ENCODE measurements at regions not wholly inside any gene's neighbourhood (a gene's known extent, or its start where the extent isn't known, plus 50 kb on each side); places are given as distances from the start of the nearest gene placed in this dataset.

DNA sequence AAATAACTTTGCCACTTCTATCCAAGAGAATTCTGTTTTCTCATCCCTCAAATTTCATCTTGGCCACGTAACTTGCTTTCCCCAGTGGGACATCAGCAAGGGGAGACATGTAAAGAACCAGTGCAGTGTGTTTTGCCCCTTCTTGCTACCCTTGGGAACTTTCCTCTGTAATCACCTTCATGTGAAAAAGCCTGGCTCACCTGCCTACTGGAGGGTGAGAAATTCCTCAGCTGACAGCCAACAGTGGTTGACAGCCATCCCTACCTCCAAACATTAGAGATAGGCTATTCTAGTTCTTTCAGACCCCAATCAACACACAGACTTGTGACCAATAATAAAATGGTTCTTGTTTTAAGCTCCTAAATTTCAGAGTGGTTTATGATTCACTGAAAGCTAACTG lies 333.9 kb upstream of the TBC1D5 start:
- no peak for DNase-seq

DNA sequence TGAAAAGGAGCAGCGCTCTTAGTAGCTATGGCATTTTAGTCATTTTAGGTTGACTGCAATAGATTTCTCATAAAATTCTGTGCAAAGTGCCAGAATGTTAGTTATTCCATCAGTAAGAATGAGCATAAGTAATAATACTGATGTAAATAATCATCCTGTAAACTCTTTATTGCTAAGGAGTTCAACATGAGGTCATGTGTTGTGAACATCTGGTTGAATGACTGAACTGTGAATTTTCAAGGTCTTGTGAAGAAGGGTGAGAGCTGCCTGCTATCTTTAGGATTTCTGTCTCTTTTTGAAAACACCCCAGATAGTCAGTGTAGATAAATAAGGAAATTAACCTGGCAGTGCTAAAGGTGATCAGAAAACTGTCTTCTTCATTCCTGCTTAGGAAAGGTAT lies 333.4 kb upstream of the TBC1D5 start:
- no peak for DNase-seq

DNA sequence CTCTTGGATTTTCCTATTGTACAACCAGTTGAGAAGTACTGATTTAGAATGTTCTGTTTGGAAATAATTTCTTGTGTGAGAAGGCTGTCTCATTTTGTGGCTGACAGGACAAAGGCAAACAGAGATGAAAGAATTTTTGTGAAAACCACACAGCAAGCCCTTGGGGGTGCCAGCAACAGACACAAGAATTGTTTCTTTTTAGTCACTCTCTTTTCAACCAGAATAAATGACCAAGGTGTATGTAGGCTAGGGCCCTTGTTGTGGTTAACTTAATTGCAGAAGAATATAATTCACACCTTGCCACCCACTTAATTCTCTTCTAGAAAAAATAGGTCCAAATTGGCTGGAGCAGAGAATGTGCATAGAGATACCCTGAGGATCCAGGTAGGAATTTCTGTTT lies 329.4 kb upstream of the TBC1D5 start:
- DNase-seq, result no peak

DNA sequence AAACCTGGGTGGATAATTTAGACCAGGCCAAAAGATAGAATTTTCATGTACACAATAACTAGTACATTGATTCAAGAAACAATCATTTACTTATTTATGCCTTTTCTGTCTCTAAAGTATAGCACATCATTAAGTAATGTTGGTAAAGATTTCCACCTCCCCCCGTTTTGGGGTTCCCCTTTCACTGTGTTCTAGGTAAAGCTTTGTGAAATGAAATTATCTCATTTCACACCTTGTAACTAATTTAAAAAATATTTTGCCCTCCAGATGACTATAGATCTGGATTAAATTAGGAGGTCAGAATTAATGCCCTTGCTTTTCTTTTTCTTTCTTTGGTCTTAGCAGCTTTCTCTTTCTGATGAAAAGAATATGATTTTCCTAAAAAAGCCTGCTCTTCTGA lies 328.5 kb upstream of the TBC1D5 start:
- no peak for DNase-seq

DNA sequence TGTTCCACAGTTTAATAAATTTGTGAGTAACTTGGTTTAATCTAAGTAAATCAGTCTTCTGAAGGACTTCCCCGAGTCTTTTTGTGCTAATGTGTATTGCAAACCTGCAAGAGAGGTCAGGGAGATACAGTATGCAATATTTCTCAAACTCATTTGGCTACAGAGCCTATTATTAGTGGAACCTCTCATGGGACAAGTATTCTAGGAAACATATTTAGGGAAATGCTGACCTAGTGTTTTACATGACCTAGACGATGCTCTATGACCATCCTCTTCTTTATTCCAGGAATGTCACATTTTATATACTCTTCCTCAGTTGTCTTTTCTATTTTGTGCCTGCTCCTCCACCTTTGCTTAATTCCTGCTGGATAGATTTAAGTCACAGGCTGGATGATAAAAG lies 327.8 kb upstream of the TBC1D5 start:
- no peak for DNase-seq

DNA sequence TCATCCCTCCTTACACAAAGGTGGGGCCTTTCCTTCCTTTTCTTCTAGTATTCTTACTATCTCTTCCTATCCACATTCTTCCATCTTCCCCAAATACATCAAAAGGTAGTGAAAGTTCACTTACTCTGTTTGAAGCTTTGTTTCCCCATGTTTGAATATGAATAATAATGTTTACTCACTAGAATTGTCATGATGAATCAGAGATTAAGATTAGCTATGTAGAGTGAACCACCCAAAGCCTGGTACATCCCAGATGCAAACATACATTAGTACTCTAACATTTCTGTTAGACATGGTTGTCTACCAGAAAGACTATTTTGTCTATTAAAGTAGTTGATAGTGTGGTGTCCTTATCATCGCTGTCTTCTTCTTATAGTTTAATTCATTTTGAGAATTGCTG lies 327.1 kb upstream of the TBC1D5 start:
- DNase-seq, result no peak

DNA sequence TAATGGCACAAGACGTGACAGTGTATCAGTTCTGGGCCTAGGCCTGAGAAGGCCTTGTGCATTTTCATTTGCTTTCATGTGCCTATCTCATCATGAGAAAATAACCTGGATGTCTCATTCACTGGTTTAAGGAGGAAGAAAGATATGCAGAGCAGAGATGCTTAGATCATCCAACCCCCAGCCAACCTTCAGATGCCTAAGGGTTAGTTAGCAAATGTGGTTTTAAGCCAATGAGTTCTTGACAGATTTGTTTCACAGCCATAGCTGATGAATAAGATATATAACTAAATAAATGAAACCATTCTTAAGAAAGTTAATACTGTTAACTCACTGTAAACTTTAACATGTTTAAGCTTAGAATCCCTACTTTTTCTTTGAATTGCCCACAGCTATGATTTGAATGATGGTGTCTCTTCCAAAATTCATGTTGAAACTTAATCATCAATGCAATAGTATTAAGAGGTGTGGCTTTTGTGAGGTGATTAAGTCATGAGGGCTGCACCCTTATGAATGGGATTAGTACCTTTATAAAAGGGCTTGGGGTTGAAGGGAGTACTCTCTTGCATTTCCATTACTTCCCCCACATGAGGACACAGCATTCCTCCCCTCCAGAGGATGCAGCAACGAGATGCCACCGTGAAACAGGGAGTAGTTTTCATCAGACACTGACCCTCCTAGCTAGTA lies 324.6 kb upstream of the TBC1D5 start:
- DNase-seq, result no peak

DNA sequence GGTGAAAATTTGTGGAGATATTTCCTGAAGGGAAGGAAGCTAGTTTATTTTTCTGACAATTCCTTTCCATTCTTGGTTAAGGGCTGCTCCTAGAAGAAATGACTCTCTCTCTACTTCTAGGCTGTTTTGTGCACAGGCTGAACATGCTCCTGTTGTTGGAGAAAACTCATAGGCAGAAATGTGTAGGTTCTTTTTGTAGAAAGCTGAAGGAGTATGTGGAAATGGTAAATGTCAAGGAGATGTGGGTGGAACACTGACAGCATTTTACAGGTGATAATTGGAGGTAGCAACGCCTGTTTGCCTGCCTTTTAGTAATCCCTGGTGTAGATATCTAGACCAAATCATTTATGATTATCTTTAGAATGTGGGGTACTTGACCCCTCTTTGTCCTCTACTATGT lies 322.2 kb upstream of the TBC1D5 start:
- DNase-seq, result no peak

DNA sequence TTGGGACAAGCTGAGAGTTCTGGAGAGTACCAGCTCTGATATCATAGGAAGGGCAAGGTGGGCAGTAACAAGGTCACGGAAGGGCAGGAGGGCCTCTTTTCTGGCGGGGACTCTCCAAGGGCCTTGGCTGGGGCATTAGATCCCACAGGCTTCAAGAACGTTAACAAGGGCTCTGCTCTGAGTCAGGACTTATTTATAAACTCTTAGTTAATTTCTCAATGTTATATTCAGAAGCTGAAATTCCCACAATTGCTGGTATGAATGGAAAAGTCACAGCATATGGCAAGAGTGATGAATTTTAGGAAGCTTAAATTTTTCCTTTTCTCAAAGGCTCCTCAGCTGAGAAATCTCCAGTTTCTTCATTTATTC lies 320.2 kb upstream of the TBC1D5 start:
- DNase-seq, result no peak

DNA sequence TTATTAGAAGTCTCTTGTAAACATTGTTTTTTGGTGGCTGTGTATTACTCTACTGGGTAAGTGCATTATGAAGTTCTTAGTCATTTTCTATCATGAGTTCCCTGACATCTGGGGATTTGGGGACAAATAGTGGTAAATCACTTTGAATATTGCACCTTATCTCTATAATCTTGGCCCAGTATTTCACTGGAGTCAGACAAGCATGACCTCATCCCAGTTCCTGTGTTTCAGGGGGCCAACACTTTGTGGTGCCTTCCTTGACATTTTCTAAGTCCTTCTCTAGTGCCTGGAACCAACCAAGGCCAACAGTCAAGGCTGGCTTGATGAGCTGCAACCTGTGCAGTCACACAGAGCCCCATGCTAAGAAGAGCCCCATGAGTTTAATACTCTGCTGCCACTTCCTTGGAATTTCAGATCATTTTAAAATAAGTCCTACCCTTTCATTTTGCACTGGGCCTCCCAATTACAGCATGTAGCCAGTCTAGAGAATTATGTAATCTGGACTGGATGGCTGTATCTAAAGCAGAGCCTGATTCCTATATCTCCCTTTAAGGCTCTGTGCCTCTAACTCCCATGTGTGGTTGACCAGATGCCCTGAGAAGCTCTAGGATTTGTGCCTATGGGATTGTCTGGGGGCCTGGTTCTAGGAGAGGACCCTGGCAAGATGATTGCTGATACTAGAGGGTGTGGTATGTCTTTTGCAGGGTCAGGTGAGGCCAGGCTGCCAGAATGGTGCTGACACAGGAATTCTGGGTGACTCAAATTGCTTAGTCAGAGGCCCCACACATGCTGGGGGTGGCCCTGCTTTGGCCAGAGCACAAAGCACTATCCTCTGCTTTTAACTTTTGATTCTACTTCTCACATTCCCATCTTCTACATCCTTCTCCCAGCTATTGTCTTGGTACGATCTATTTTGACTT lies 319.6 kb upstream of the TBC1D5 start:
- DNase-seq, result peak in 1 of 2 donors; percentile 73

DNA sequence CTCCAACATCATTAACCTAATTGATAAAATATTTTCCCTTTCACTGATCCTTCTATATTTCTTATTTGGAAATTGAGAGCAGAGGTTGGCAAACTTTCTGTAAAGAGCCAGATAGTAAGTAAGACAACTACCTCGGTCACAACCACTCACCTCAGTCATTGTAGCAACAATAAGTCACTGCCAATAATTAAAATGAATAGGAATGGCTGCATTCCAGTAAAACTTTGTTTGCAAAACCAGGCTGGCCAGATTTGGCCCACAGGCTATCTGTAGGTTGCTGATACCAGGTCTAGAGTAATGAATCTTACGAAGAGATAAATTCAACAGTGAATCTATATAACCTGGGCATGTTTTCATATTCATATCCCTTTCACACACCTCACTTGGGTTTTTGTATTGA lies 316.2 kb upstream of the TBC1D5 start:
- DNase-seq, result no peak

DNA sequence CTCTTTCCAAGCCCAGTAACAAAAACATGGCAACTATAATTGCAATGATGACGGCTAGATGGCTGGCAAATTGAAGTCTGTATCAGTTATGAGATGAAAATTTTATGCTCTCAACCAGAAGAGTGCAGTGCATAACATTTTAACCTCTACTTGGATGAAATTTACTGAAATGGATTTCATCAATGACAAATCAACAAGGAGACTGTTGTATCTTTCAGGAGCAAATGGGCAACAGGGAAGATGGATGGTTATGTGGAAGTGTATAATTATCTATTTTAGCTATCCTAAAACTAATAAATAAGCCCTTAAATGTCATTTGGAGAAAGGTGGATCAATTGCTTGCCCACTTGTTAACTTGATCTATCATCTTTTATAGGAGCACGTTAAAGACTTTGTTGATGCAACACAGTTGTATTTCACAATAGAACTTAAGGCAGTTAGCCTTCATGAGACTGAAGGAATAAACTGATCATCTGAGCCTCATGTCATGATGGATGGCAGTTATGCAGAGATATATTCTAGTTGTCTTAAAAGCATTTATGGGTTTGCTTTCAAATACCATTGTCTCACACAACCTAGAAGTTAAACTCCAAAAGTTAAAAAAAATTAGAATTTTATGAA lies 315.1 kb upstream of the TBC1D5 start:
- DNase-seq, result no peak

DNA sequence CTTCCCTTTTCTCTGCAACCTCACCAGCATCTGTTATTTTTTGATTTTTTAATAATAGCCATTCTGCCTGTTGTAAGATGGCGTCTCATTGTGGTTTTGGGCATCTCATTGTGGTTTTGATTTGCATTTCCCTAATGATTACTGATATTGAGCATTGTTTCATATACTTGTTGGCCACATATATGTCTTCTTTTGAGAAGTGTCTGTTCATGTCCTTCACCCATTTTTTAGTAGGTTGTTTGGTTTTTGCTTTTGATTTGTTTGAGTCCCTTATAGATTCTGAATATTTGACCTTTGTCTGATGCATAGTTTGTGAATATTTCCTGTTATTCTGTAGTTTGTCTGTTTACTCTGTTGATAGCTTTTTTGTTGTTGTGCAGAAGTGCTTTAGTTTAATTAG lies 312.2 kb upstream of the TBC1D5 start:
- no peak for DNase-seq

DNA sequence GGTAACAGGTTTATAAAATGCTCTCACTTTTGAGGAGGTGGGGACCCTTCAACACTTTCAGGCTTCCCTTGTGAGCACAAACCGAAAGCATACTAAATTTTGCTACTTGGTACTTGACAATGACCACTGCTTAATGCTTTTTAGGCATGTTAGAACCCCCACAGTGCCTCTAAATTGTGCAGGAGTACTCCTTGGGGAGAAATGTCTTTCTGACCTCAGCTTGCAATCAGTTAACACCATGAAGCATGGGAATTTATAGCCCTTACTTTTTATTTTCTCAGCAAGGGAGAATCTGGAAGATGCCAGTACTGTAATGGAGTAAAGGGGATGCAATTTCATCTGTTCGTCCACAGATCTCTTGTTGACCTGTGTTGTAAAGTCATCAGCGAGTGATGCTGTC lies 308.9 kb upstream of the TBC1D5 start:
- no peak for DNase-seq

DNA sequence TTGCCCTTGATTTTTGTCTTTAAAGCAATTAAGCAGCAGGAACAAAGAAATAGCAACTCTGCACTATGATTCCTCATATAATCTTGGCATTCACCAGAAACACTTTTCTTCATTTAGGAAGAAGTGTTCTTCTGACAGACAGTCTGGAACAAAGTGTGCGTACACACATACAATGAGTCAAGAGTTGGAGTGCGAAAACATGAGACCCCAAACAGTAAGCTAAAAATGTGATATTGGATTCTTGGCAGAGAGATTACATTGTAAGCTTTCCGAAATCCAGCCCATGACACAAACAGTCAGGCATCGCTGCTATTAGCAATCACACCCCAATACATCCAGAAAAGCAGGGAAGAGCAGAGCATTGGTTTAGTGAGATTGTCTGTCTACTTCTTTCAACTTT lies 306.7 kb upstream of the TBC1D5 start:
- no peak for DNase-seq

DNA sequence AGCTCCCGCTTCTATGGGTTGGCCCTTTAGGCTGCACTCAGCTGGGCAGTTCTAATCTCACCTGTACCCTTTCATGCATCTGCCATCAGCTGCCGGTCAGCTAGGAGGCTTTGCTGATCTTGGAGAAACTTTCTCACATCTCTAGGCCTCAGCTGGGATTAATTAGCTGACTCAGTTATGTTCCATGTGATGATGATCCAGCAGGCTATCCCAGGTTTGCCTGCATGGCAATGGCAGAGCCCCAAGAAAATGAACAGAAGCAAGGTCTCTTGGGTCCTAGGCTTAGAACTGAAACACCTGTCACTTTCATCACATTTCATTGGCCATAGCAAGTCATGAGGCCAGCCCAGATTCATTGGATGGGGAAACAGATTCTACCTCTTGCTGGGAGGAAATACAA lies 304.6 kb upstream of the TBC1D5 start:
- DNase-seq, result no peak

DNA sequence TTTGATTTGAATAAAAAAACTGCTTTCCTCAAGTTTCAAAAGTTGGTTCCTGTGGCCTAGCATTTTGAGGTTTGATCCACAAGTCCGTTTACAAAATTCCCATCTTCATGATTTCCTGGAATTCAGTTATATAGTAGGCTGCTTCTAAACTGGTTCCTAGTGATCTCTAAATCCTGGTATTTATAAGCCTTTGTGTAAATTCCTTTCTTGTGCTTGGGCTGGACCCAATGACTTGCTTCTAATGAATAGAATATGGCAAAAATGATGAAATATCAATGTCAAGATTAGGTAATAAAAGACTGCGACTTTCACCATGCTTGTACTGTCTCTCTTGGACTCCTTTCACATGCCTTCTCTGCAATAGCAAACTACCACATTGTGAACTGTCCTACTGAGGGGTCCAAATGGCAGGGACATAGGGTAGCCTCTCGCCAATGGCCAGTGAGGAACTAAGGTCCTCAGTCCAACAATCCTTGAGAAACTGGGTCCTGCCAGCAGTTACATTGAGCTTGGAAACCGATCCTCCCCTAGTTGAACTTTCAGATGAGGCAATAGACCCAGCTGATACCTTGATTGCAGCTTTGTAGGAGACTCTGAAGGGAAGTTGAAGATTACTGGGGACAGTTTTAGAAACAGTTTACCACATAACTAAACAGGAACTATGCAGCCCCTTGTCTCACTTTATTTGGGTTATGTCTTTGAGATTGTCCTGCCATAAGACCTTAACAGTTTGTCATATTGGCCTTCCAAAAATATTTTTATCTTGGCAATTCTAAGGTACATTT lies 303.9 kb upstream of the TBC1D5 start:
- peak in 1 of 2 donors; percentile 25 for DNase-seq

DNA sequence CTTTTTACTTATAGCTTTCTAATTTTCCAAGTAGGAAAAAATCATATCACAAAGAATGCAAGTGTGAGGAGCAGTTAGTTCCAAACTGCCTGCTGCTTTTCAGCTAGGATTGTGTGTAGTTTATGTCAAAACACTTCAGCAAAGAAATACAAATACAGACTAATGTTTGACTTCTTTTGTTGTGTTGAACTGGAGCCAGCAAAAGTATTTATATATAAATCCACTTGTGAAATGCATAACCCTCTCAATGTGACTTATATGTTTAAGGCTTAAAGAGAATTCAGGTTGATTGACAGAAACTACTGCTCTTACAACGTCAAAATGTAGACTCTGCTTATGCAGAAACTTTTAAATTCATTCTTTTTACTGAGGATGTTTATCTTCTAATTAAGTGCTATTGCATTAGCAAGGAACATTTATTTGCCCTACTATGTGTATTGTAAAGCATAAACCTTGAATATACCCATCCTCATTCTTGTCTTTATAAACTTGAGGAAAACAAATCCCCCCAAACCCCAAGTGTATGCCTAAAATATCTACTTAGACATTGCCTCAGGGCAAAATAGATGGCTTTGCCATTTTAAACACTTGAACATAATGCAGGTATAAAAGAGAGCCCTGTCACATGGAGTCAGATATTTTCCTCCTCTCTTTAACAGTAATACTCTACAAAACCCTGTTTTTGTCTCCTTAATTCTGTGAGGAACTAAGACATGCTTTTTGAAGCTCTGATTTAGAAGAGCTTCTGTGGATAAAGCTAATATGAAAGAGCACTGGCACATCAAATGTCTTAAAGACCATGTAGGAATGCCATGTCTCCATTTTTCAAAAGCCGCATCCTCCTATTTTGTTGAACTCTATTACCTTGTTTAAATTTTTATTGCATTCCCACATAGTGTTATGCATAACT lies 302.8 kb upstream of the TBC1D5 start:
- DNase-seq, result no peak

DNA sequence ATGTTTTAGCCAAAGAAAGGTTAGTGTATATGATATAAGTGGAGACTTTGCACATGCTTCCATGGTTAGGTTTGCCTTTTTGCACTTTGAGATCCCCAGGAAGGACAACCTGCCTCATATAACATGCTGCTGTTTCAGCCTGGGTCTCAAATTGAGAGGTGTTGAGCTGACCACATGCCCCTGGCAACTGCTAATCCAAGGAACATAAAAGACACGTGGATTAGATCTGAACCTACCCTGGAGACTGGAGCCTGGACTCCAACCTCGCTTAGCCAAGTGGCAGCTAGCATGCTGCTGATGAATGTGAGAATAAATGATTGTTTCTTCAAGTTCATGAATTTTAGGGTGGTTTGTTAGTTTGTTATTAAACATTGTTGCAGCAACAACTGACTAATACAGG lies 301.8 kb upstream of the TBC1D5 start:
- no peak for DNase-seq

DNA sequence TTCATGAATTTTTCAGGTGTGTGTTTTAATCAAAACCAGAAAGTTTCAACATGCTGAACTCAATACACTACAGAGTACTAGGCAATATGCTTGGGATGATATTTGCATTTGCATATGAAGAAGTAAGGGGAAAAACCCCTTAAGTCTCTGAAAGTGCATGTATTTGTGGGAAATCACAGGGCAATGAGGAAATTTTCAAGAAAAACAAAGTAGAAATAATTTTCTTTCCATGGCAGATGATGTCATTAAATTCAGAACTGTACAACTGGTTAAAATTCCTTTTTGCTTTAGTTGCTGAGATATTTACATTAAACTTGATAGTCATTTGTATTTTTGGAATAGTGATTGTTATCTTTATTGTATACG lies 294.0 kb upstream of the TBC1D5 start:
- no peak for DNase-seq

DNA sequence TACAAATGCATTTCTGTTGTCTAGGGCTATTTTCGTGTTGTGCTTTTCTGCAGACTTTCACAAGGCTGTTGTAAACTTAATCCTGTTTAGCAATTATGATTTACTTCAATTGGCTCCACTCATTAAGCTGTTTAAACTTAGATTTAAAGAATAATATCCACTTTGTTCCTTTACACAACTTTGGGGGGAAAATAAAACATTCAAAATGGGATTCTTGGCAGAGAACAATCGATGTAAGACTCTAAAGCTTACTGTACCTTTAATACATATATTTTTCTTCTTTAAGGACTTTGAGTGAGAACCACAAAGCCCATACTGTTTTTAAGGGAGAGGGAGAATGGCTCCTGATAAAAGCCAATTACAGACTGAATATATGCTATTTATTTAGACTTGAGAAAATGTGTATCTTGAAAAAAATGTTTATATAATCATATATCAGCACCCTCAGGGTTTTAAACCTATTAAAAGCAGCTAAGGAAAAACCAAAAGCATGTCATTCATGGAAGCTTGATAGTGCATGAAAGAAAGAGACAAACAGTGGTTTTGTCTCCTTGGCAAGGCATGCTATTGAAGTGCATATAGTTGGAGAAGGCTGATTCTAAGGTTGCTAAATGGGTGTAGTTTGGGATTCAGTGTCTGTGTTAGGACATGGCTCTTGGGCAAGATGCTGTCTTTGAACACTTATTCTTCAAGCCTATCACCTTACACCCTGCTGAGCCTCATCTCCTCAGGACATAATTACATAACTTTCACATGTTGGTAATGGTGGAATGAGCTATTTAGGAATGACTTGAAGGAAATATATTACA lies 293.4 kb upstream of the TBC1D5 start:
- DNase-seq, result no peak

Measured in bone marrow (tissue), 2 donors.